ENCODE measurements at regions not wholly inside any gene's neighbourhood (a gene's known extent, or its start where the extent isn't known, plus 50 kb on each side); places are given as distances from the start of the nearest gene placed in this dataset.

DNA sequence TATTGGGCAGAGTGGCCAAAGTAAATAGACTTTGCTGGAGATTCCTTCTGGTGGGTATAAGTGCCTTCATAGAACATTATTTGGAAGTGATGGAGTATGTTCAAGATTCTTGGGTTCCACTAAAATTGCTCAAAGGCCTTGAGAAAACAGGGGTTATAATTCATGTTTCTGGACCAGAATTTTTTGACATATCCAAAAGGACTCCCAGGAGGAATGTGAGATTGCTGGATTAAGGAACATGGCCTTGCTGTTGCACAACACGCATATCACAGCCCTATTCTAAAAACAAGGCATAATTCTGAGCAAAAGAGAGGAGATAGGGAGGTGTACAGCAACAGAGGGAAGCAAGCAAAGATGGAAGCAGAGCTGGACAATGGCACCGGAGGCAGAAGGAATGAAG lies 111.7 kb upstream of the TNP1 start:
- peak; percentile 27 for ATAC-seq
- no peak overlapping the region for H3K27ac ChIP-seq
- H3K9me3 ChIP-seq, result no peaks in the 10 kb centered on the region
- no peak overlapping the region for H3K4me3 ChIP-seq
- WGBS, 2 donors, result 77 to 85% methylated on average over 2 of the region's 2 CpGs
- H3K27me3 ChIP-seq, result no peaks in the 10 kb centered on the region
- intact Hi-C loops (cut with DNase I), result no loop called here
- no peaks in the 10 kb centered on the region for H3K36me3 ChIP-seq (replicated peaks in 1 of 2; ENCODE audit: insufficient read depth in 1 of 2, low read depth in 2 of 2)
- no peak for DNase-seq
- TF ChIP-seq POLR2A (IDR thresholded peaks at IDR 0.05), result no peak
- no peaks in the 10 kb centered on the region for H3K4me1 ChIP-seq

DNA sequence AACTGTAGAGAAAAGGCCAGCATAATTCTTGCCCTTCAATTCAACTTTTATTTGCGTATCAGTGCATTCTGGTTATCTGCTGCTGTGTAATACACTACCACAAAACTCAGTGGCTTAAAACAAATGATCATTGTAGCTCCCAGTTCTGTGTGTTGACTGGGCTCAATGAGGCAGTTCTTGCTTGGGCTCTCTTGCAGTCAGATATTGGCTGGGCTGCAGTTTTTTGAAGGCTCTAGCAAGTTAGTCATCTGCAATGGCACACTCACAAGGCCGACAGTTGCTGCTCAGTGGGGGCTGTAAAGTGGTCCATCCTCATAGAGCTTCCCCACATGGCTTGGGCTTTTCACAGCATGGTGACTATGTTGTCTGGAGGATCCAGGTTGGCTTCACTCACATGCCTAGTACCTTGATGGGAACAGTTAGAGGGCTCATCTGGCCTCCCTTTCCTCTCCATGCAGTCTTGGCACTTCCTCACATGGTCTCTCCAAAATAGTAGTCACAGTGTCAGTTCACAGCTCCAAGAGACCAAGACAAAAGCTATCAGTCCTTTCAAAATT lies 110.6 kb upstream of the TNP1 start:
- ATAC-seq, result no peak
- WGBS, 2 donors, result 87 to 93% methylated on average over 2 of the region's 2 CpGs
- no peak overlapping the region for H3K27ac ChIP-seq
- no peak for TF ChIP-seq POLR2A (IDR thresholded peaks at IDR 0.05)
- TF ChIP-seq, protein P1, sequence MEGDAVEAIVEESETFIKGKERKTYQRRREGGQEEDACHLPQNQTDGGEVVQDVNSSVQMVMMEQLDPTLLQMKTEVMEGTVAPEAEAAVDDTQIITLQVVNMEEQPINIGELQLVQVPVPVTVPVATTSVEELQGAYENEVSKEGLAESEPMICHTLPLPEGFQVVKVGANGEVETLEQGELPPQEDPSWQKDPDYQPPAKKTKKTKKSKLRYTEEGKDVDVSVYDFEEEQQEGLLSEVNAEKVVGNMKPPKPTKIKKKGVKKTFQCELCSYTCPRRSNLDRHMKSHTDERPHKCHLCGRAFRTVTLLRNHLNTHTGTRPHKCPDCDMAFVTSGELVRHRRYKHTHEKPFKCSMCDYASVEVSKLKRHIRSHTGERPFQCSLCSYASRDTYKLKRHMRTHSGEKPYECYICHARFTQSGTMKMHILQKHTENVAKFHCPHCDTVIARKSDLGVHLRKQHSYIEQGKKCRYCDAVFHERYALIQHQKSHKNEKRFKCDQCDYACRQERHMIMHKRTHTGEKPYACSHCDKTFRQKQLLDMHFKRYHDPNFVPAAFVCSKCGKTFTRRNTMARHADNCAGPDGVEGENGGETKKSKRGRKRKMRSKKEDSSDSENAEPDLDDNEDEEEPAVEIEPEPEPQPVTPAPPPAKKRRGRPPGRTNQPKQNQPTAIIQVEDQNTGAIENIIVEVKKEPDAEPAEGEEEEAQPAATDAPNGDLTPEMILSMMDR (IDR thresholded peaks at IDR 0.05), result no peak
- H3K4me3 ChIP-seq, result no peak overlapping the region
- no peaks in the 10 kb centered on the region for H3K27me3 ChIP-seq
- H3K4me1 ChIP-seq, result no peaks in the 10 kb centered on the region
- intact Hi-C loops (cut with DNase I), result no loop called here
- no peaks in the 10 kb centered on the region for H3K9me3 ChIP-seq
- no peaks in the 10 kb centered on the region for H3K36me3 ChIP-seq (replicated peaks in 1 of 2; ENCODE audit: insufficient read depth in 1 of 2, low read depth in 2 of 2)
- DNase-seq, result no peak

DNA sequence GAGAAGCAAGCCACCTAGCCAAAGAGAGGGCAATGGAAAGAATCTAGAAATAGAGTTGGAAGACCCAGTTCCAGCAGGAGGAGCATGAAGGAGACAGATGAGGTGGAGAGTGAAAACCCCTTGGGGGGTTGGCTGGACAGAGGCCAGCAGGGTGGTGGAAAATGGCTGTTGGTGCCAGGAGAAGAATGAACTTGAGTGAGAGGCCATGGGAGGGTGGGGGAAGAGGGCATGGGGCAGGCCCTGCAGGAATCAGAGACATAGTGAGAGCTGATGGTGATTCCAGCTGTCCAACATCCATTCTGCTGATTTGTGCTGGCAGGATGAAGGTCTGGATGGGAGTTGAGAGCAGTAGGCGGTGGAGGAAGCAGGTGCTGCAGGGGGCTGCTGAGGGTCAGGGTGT lies 108.0 kb upstream of the TNP1 start:
- Histone ChIP-seq H3K36me3 (replicated peaks in 1 of 2; ENCODE audit: insufficient read depth in 1 of 2, low read depth in 2 of 2) (no peaks in the 10 kb centered on the region), H3K9me3 (no peaks in the 10 kb centered on the region), H3K4me1 (no peaks in the 10 kb centered on the region), H3K4me3 (no peak overlapping the region), H3K27ac (no peak overlapping the region), H3K27me3 (no peaks in the 10 kb centered on the region)
- 87 to 94% methylated on average over 1 of the region's 1 CpG for WGBS, 2 donors
- ATAC-seq, result no peak
- intact Hi-C loops (cut with DNase I), result no loop called here
- no peak for DNase-seq
- TF ChIP-seq, protein P1 (IDR thresholded peaks at IDR 0.05), result no peak
- TF ChIP-seq POLR2A (IDR thresholded peaks at IDR 0.05), result no peak

DNA sequence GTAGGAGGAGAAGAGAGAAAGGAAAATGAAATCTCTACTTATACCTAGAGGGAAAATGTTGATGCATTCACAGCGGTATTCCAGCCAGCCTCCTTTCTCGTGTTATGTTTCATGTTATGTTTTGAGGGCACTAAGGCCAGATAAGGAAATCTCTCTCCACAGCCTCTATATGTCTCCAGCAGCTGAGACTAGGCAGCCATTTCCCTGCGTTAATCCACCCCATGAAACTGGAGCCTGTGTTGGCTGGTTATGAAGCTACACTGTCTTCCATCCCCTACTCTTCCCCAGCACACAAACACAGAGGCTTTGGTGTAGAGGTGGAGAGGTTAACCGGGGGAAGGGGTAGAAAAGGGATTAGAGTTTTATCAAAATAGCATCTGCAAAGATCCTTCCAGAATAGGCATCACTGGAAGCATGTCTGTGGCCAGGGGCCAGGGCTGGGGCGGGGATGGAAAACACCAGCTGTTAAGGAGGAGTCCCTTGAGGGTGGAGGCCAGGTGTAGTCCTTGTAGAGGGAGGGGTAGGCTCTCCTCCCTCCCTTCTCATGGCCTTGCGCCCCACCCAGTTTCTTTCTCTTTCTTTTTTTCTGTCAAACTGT lies 100.9 kb upstream of the TNP1 start:
- ATAC-seq, result no peak
- no peak for TF ChIP-seq POLR2A (IDR thresholded peaks at IDR 0.05)
- TF ChIP-seq, protein P1 (IDR thresholded peaks at IDR 0.05), result no peak
- intact Hi-C loops (cut with DNase I), result no loop called here

DNA sequence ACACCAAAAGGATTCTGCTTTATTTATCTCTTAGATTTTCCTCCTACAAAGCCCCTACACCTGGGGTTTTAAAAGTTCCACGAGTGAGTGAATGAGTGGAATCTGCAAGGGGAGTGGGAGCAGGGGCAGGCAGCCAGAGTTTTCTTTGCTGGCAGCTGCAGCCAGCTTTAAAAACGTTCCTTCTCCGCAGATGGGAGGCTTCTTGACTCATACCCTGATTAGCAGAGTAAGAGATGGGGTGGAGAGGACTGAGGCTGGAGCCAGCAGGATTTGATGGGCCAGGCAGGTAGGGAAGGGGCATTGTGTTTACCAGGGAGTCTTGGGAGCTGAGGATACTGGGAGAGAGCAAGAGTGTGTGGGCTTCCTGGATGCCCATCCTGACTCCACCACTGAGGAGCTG lies 99.6 kb upstream of the TNP1 start:
- Histone ChIP-seq H3K9me3 (no peaks in the 10 kb centered on the region), H3K4me3 (no peak overlapping the region), H3K4me1 (no peaks in the 10 kb centered on the region), H3K27ac (no peak overlapping the region), H3K36me3 (replicated peaks in 1 of 2; ENCODE audit: insufficient read depth in 1 of 2, low read depth in 2 of 2) (no peaks in the 10 kb centered on the region), H3K27me3 (no peaks in the 10 kb centered on the region)
- TF ChIP-seq POLR2A (IDR thresholded peaks at IDR 0.05), result no peak
- TF ChIP-seq, protein P1 (IDR thresholded peaks at IDR 0.05), result no peak
- DNase-seq, result no peak
- ATAC-seq, result no peak
- intact Hi-C loops (cut with DNase I), result no loop called here
- WGBS, 2 donors, result 24 to 34% methylated on average over 3 of the region's 3 CpGs

More for the DNA sequence above, 100.9 kb upstream of the TNP1 start:
- H3K9me3 ChIP-seq, result no peaks in the 10 kb centered on the region
- no peak overlapping the region for H3K4me3 ChIP-seq
- no peaks in the 10 kb centered on the region for H3K36me3 ChIP-seq (replicated peaks in 1 of 2; ENCODE audit: insufficient read depth in 1 of 2, low read depth in 2 of 2)
- H3K27ac ChIP-seq, result no peak overlapping the region
- H3K4me1 ChIP-seq, result no peaks in the 10 kb centered on the region
- WGBS, 2 donors, result 83 to 87% methylated on average over 6 of the region's 6 CpGs
- no peaks in the 10 kb centered on the region for H3K27me3 ChIP-seq
- DNase-seq, result no peak

Measured in body of pancreas (tissue), 4 donors.